ENCODE measurements at regions not wholly inside any gene's neighbourhood (a gene's known extent, or its start where the extent isn't known, plus 50 kb on each side); places are given as distances from the start of the nearest gene placed in this dataset.
"Not testable (repeated sequence)": the region's sequence is repeated elsewhere in the genome, so short reads cannot be mapped to it uniquely, and the experiment has no call there.

- peak; percentile 46 for DNase-seq (ENCODE audit: low read depth)
Measured at GRCh38 chr21:32940079-32941014, 85.4 kb upstream of the OLIG2 start.

- DNase-seq (ENCODE audit: low read depth): no peak
Measured at GRCh38 chr21:32941263-32941662, 84.5 kb upstream of the OLIG2 start.

GRCh38 chr21:32946654-32947053 is 79.1 kb upstream of the OLIG2 start:
- DNase-seq (ENCODE audit: low read depth): no peak

DNA sequence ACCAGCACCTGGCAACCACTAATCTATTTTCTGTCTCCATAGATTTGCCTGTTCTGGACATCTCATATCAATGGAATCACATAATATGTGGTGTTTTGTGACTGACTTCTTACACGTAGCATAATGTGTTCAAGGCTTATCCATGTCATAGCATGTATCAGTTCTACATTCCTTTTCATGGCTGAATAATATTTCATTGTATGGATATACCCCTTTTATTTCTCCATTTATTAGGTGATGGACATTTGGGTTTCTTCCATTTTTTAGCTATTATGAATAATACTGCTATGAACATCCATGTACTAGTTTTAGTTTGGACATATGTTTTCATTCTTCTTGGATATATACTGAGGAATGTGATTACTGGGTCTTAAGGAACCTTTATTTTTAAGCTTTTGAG is 78.0 kb upstream of the OLIG2 start:
- no peak for DNase-seq (ENCODE audit: low read depth)

DNA sequence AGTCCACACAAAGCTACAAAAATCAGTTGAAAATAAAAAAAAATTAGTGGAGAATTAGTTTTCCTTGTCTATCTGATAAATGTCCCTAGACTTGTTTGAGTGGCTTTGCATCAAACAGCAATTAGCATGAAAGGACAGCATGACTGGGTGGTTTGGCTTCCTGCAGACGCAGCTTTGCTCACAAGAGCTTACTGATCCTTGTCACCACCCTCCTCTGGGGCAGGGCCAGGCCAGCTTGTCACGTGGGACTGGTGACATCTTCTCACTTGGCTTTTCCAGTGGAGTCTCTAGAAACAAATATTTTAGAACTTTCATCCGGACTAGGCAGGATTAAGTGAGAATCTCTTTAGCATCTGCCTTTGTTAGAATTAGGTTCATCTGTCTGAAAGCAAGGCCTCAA is 76.0 kb upstream of the OLIG2 start:
- no peak for DNase-seq (ENCODE audit: low read depth)

GRCh38 chr21:32951041-32951440 is 74.7 kb upstream of the OLIG2 start:
- DNase-seq (ENCODE audit: low read depth): no peak

DNA sequence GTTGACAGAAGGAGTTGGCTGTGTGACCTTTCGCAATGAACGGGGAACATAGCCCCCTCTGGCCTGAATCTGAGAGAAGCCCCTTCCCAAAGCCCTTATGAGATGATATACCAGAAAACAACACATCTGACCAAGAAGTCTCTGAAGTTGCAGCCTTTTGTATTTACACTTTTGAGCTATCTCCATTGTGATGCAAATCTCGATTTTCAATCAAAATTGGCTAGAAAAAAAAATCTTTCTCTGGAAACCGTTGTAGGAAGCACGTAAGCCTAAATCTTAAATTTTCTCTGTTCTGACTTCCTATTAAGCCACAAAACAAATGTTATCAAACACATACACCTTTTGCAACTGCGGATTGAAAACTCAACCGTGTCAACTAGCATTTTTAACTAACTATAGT is 71.4 kb upstream of the OLIG2 start:
- no peak for DNase-seq (ENCODE audit: low read depth)

DNA sequence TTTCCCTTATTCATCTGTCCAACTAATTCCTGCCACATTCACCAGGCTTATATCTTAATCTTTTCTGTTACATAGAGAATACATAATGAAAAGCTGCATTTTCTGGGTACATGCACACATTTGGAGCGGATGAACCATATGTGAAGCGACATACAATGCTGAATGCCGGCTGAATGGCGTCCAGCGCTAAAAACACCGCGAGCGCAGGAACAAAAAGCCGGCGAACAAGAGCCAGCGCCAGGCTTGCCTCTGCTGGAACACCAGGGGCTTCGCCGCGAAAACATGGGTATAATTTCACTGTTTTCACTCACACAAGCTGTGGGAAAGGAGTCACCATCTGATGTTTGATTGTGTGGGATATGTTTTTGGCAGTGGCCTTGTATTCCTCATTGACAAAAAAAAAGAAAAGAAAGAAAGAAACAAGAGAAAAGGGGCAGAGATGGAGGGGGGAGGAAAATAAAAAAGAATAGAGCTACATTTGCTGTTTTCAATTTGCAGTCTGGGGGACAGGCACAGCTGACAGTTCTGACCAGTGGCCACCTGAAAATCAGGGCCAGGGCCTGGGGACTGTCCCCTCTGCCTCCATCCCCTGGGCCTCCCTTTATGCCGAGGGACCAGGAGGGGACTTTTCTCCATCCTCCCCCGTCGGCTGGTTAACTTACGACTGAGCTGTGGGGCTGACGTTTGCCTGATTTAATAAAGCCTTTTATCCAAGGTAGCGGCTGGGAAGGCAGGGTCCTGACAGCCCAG is 70.2 kb upstream of the OLIG2 start:
- DNase-seq (ENCODE audit: low read depth): no peak

DNA sequence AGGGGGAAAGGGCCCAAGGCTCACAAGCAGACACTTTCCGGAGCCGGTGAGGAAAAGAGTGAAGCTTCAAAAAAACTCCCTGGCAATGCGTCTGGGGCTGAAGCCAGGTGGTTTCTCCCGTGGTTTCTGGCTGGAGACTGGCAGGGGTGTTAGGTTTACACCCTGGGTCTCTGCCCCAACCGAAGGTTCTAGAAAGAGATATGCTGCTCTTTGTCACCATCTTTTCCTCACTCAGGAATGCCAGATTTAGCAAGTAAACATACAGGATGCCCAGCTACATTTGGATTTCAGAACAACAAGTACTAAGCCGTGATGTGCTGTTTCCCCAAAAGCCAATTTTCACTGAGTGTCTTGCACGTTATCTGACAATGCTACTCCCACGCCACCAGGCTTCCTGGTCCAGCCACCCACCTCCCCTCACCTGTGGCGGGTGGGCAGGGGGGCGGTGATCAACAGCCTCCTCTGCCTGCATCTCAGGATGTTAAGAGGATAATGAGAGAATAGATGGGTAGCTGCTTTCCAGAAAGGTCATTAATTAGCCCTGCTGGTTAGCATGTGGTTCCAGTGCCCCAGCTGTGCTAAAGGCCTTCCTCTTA is 69.6 kb upstream of the OLIG2 start:
- DNase-seq (ENCODE audit: low read depth): no peak

- no peak for DNase-seq (ENCODE audit: low read depth)
Measured at GRCh38 chr21:32957545-32957944, 68.2 kb upstream of the OLIG2 start.

- no peak for DNase-seq (ENCODE audit: low read depth)
Measured at GRCh38 chr21:32958288-32959002, 67.3 kb upstream of the OLIG2 start.

DNA sequence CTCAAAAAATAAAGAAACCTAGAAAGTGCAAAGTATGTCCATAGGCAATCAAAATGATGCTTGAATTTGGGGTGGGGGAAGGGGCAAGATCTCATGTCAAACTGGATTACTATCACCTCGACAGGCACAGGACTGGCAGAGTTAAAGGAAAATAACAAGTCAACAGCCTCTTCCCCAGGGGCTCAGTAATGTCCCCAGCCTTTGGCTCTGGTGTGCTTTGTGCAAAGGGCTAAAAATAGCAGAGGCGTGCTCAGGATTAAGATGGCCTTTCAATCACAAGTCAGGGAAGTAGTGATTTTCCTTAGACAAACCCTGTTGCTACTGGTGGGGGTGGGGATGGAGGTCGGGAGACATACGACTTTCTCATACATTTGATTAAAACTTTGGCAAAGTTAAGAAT is 63.5 kb upstream of the OLIG2 start:
- DNase-seq (ENCODE audit: low read depth): no peak

DNA sequence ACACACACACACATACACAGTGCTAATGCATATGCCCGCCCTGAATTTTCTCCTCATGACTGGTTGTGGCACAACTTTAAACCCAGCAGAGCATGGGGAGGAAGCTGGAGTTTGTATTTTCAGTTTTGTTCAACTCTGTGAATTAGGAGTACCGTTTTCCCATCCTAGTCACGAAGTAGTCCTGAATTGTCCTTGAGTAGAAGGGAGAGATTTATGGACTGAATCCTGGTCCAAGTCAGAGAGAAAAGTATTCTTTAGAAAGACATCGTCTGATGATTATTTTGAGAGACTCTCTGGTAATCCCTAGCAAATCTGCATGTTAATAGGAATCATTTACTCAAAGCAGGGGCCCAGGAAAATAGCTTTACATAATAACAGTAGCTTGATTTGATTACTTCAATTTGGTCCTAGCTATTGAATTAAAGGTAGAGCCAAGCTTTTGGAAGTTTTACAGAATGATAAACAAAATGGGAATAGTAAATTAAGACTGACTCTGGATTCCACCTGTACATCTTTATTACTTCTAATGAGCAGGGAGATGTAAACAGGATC is 60.5 kb upstream of the OLIG2 start:
- DNase-seq (ENCODE audit: low read depth): no peak

DNA sequence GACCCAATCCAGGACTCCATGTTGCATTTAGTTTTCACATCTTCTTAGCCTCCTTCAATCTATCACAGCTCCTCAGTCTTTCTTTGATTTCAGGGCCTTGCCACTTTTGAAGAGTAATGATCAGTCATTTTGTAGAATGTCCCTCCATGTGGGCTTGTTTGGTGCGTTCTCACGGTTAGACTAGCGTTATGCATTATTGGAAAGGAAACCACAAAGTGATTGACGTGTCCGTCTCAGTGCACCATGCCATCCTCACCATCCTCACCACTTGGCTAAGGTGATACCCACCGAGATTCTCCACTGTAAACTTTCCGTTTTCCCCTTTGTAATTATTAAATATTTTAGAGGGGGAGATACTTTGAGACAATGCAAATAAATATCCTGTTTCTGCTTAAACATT is 59.6 kb upstream of the OLIG2 start:
- DNase-seq (ENCODE audit: low read depth): no peak

DNA sequence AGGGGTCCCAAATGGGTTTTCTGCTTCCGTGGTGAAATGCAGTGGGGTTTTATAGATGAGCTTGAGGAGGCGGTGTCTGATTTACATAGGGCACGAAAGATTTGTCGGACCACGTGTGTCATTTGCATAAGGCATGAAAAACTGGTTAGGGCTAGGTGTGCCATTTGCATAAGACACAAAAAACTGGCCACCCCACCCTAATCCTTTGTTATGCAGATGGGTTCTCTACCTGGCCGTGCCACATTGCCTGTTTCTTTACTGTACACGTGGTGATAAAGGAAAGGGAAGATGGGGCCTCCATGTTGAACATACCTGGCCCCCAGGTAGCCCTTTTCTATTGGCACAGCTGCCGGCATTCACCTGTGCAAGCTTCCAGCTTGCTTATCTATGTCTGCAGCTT is 57.6 kb upstream of the OLIG2 start:
- not testable (repeated sequence) for DNase-seq (ENCODE audit: low read depth)

DNA sequence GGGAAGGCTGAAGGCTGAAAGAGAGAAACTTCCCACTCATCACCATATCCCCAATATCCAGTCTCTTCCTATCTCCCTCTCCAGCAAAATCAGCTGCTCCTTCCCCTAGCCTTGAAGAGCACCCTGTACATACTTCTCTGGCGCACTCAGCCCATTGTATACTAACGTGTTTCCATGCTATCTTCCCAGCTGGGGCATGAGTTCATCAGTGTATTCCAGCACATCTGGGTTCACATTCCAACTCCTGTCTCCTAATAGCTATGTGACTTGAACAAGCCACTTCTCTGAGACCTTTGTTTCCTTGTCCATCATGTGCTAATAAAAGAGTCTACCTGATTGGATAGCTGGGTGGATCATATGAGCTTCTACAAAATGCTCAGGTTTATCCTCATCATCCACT is 51.1 kb upstream of the OLIG2 start:
- no peak for DNase-seq (ENCODE audit: low read depth)

DNA sequence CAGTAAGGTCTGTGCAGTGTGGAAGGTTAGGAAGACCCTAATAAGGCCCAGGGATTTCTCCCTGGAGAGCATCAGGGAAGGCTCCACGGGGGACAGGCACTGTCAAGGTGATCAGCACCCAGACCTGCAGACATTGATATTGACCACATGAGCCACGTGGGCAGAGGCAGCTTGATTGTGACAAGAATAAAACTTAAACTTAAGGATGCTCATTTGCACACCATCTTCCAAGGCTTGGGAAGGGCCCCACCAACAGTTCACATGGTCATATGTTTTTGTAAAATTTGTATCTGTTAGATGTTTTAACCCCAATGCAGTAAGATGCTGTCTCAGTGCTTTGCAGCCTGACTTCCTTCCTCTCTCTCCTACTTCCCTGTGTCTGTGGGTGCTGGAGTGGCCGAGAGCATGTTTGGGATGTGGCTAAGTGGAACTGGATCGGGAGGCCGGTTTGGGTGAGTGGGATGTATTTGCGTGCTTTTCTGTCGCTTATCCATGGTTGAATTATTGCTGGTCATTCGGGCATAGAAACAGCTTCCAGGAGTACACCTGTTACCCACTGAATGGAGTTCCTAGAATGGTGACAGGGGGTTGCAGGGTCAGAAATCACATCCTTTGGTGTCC is 49.8 kb upstream of the OLIG2 start:
- no peak for DNase-seq (ENCODE audit: low read depth)

Data from iris pigment epithelial cell (primary cell).